Left lung (tissue), 4 donors: ENCODE measurements at regions not wholly inside any gene's neighbourhood (a gene's known extent, or its start where the extent isn't known, plus 50 kb on each side); places are given as distances from the start of the nearest gene placed in this dataset.

ENCODE experiments used
- ATAC-seq: fragments of 200-7000 bp; cut with Tn5 transposase; one replicate; pipeline ENCODE4 v1.9.1; 2020; ENCODE audit warnings: moderate library complexity
- DNase-seq, 4 donors: peaks; one replicate each; pipeline ENCODE4 v3.0.0-alpha.2; 2013 to 2020
- H3K27ac ChIP-seq, 2 donors: fragments of 200-600 bp; sonication (generic) in 1 of 2; one replicate each; pipeline versions ENCODE4 v1.5.0 to v1.8.0; 2020 to 2021
- H3K27me3 ChIP-seq, 2 donors: fragments of 200-600 bp; sonication (generic) in 1 of 2; one replicate each; pipeline versions ENCODE4 v1.5.0 to v1.8.0; 2020 to 2021
- H3K36me3 ChIP-seq, 2 donors: fragments of 200-600 bp; sonication (generic) in 1 of 2; one replicate each; pipeline versions ENCODE4 v1.5.0 to v1.8.0; 2020 to 2021
- H3K4me1 ChIP-seq, 2 donors: fragments of 200-600 bp; one replicate each; pipeline ENCODE4 v1.8.0; 2021
- H3K4me3 ChIP-seq, 2 donors: fragments of 200-600 bp; sonication (generic) in 1 of 2; one replicate each; pipeline versions ENCODE4 v1.5.0 to v1.8.0; 2020 to 2021; ENCODE audit warnings: mild to moderate bottlenecking in 1 of 2
- H3K9me3 ChIP-seq, 2 donors: fragments of 200-600 bp; sonication (generic) in 1 of 2; one replicate each; pipeline versions ENCODE4 v1.5.0 to v1.8.0; 2020 to 2021
- CTCF ChIP-seq, 2 donors: fragments of 200-600 bp; sonication (generic) in 1 of 2; IDR thresholded peaks; one replicate each; pipeline versions ENCODE4 v1.5.0 to v1.8.0; 2021; ENCODE audit warnings: antibody characterized with exemption in 2 of 2
- intact Hi-C, 2 donors: fragments of 100-400 bp; cut with DNase I; formaldehyde crosslinking; loops; one replicate each; pipeline versions ENCODE4 v1.11.2 to v1.14.2; 2022
- donor health status: DM: no; HTN: yes; CAD: no.
- donor health status: DM: no; HTN: no; CAD: no.

- no peaks in the 10 kb centered on the region for H3K36me3 ChIP-seq
- no peaks in the 10 kb centered on the region for H3K4me1 ChIP-seq
- intact Hi-C loops = no loop called here
- peaks cover 0 to 64% of the 10 kb centered on the region in 2 donors for H3K27me3 ChIP-seq
- DNase-seq = peak in 1 of 4 donors; percentile 12
- TF ChIP-seq CTCF (IDR thresholded peaks at IDR 0.05) = no peak
- H3K9me3 ChIP-seq = peaks cover 0 to 6% of the 10 kb centered on the region in 2 donors
- H3K4me3 ChIP-seq = no peak overlapping the region
- no peak overlapping the region for H3K27ac ChIP-seq
- no peak for ATAC-seq
These were observed 272.2 kb downstream of the NPHP4 start for GRCh38 chr1:5720045-5720444.

- no peak for TF ChIP-seq CTCF (IDR thresholded peaks at IDR 0.05)
- Histone ChIP-seq H3K36me3 (no peaks in the 10 kb centered on the region), H3K27me3 (peaks cover 0 to 57% of the 10 kb centered on the region in 2 donors), H3K4me1 (no peaks in the 10 kb centered on the region), H3K27ac (no peak overlapping the region), H3K9me3 (peaks cover 0 to 6% of the 10 kb centered on the region in 2 donors), H3K4me3 (no peak overlapping the region)
- ATAC-seq (no peak), DNase-seq (peak in 1 of 4 donors; percentile 22)
- intact Hi-C loops = no loop called here
These were observed 273.2 kb downstream of the NPHP4 start for GRCh38 chr1:5718831-5719632.

GRCh38 chr1:5717031-5717682, 275.1 kb downstream of the NPHP4 start:
- DNase-seq (peak in 1 of 4 donors; percentile 12), ATAC-seq (no peak)
- Histone ChIP-seq H3K9me3 (peaks cover 0 to 11% of the 10 kb centered on the region in 2 donors), H3K27me3 (peaks cover 0 to 65% of the 10 kb centered on the region in 2 donors), H3K4me3 (no peak overlapping the region), H3K4me1 (no peaks in the 10 kb centered on the region), H3K27ac (no peak overlapping the region), H3K36me3 (no peaks in the 10 kb centered on the region)
- intact Hi-C loops = no loop called here
- no peak for TF ChIP-seq CTCF (IDR thresholded peaks at IDR 0.05)

- H3K9me3 ChIP-seq = peaks cover 0 to 11% of the 10 kb centered on the region in 2 donors
- no peak for TF ChIP-seq CTCF (IDR thresholded peaks at IDR 0.05)
- no peaks in the 10 kb centered on the region for H3K4me1 ChIP-seq
- peaks cover 0 to 66% of the 10 kb centered on the region in 2 donors for H3K27me3 ChIP-seq
- no peak overlapping the region for H3K4me3 ChIP-seq
- DNase-seq (peak in 1 of 4 donors; percentile 2), ATAC-seq (no peak)
- no peaks in the 10 kb centered on the region for H3K36me3 ChIP-seq
- intact Hi-C loops = no loop called here
- no peak overlapping the region for H3K27ac ChIP-seq
These were observed 276.1 kb downstream of the NPHP4 start for GRCh38 chr1:5716126-5716525.
